GM12865 (cell line): ENCODE measurements at regions not wholly inside any gene's neighbourhood (a gene's known extent, or its start where the extent isn't known, plus 50 kb on each side); places are given as distances from the start of the nearest gene placed in this dataset.

Experiments used
- DNase-seq: peaks from one replicate; pipeline ENCODE4 v3.0.0; 2010; ENCODE audit warnings: low read depth
- H3K4me3 ChIP-seq: 2 replicates; pipeline ENCODE4 v1.5.1; 2011; ENCODE audit warnings: mild to moderate bottlenecking, low read depth, low read length, control low read depth
- TF ChIP-seq, protein P1 (sequence below): IDR thresholded peaks from 2 replicates; pipeline ENCODE4 v1.5.1; 2011; ENCODE audit warnings: low read length, control low read depth, low read depth, inconsistent platforms; ENCODE audit not compliant: insufficient read depth; ENCODE audit errors: missing control alignments

- no peak overlapping the region for H3K4me3 ChIP-seq
- TF ChIP-seq, protein P1, sequence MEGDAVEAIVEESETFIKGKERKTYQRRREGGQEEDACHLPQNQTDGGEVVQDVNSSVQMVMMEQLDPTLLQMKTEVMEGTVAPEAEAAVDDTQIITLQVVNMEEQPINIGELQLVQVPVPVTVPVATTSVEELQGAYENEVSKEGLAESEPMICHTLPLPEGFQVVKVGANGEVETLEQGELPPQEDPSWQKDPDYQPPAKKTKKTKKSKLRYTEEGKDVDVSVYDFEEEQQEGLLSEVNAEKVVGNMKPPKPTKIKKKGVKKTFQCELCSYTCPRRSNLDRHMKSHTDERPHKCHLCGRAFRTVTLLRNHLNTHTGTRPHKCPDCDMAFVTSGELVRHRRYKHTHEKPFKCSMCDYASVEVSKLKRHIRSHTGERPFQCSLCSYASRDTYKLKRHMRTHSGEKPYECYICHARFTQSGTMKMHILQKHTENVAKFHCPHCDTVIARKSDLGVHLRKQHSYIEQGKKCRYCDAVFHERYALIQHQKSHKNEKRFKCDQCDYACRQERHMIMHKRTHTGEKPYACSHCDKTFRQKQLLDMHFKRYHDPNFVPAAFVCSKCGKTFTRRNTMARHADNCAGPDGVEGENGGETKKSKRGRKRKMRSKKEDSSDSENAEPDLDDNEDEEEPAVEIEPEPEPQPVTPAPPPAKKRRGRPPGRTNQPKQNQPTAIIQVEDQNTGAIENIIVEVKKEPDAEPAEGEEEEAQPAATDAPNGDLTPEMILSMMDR: no peak
- DNase-seq: no peak
These were observed 324.2 kb downstream of the ALG10 start for GRCh38 chr12:34346372-34347034.

DNA sequence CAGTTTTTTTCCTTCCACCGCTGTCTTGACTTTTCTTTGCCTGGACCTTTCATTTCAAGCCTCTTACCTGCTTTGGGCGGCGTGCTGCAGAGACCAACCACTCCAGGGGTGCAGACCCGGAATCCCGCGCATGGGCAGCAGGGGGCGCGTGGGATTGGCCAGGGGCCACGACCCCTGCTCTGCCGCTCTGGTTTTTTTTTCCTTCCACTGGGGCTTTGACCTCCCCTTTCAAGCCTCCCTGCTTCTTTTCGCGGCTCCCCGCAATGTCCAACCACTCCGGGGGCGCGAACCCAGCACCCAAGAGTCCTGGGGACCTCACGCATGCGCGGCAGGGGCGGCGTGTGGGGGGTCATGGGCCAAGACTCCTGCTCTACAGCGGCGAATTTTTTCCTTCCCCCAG lies 325.1 kb downstream of the ALG10 start:
- no peak for DNase-seq

DNA sequence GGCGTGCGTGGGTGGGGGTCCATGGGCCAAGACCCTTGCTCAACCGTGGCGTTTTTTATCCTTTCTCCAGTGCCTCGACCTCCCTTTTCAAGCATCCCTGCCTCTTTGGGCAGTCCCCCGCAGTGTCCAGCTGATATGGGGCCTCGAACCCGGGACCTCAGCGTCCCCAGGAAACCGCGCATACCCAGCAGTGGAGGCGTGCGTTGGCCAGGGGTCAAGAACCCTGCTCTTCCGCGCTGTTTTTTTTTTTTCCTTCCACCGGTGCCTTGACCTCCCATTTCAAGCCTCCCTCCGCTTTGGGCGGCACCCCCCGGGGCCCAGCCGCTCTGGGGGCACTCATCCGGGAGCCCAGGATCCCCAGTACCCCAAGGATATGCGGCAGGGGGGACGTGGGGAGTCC lies 325.8 kb downstream of the ALG10 start:
- no peak overlapping the region for H3K4me3 ChIP-seq
- TF ChIP-seq, protein P1: no peak
- no peak for DNase-seq

More for the DNA sequence above, 325.1 kb downstream of the ALG10 start:
- TF ChIP-seq, protein P1: no peak
- no peak overlapping the region for H3K4me3 ChIP-seq

DNA sequence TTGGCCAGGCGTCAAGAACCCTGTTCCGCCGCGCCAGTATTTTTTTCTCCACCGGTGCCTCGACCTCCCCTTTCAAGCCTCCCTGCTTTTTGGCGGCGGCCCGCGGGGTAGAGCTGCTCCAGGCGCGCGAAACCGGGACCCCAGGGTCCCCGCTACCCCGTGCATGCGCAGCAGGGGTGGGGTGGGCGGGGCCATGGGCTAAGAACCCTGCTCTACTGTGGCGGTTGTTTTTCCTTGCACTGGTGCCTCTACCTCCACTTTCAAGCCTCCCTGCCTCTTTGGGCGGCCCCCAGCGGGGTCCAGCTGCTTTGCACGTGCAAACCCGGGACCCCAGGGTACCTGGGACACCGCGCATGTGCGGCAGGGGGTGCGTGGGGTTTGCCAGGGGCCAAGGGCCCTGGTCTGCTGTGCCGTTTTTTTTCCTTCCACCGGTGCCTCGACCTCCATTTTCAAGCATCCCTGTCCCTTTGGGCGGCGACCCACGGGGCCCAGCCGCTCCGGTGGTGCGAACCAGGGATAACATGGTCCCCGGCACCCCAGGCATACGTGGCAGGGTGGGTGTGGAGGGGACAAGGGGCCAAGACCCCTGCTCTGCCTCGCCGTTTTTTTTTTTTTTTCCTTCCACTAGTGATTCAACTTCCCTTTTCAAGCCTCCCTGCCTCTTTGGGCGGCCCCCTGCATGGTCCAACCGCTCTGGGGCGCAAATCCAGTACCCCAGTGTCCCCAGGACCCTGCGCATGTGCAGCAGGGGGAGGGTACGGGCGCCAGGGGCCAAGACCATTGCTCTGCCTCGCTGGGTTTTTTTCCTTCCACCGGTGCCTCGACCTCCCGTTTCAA lies 326.8 kb downstream of the ALG10 start:
- H3K4me3 ChIP-seq: no peak overlapping the region
- DNase-seq: no peak
- TF ChIP-seq, protein P1: no peak

- H3K4me3 ChIP-seq: no peak overlapping the region
- TF ChIP-seq, protein P1: no peak
- DNase-seq: no peak
These were observed 327.3 kb downstream of the ALG10 start for GRCh38 chr12:34349673-34349961.

GRCh38 chr12:34350092-34351041 lies 328.1 kb downstream of the ALG10 start:
- TF ChIP-seq, protein P1: no peak
- DNase-seq: no peak
- H3K4me3 ChIP-seq: no peak overlapping the region
